HG03103 (cell line): ENCODE measurements at regions not wholly inside any gene's neighbourhood (a gene's known extent, or its start where the extent isn't known, plus 50 kb on each side); places are given as distances from the start of the nearest gene placed in this dataset.
A peak's percentile ranks its signal among the peaks of the same experiment; 100 is the strongest.

ENCODE experiments used
- ATAC-seq: cut with Tn5 transposase; IDR thresholded peaks from one replicate; pipeline ENCODE4 v1.9.1; 2021; ENCODE audit warnings: low read depth; ENCODE audit not compliant: unreplicated experiment

- no peak for ATAC-seq
Measured at GRCh38 chr1:87937831-87938395, 609.2 kb downstream of the LMO4 start.

GRCh38 chr1:87938631-87939030, 610.0 kb downstream of the LMO4 start:
- ATAC-seq, result no peak

GRCh38 chr1:87939444-87939843, 610.8 kb downstream of the LMO4 start:
- ATAC-seq, result no peak

GRCh38 chr1:87940421-87940820, 611.7 kb downstream of the LMO4 start:
- no peak for ATAC-seq

- ATAC-seq, result no peak
Measured at GRCh38 chr1:87941337-87941946, 612.8 kb downstream of the LMO4 start.

GRCh38 chr1:87942165-87942564, 613.5 kb downstream of the LMO4 start:
- ATAC-seq, result no peak

GRCh38 chr1:87949711-87950110, 621.0 kb downstream of the LMO4 start:
- no peak for ATAC-seq

GRCh38 chr1:87950369-87950768, 621.7 kb downstream of the LMO4 start:
- no peak for ATAC-seq

GRCh38 chr1:87951409-87951808, 622.7 kb downstream of the LMO4 start:
- ATAC-seq, result no peak

GRCh38 chr1:87951852-87952251, 623.2 kb downstream of the LMO4 start:
- ATAC-seq, result no peak

- no peak for ATAC-seq
Measured at GRCh38 chr1:87953121-87953520, 624.4 kb downstream of the LMO4 start.

GRCh38 chr1:87953732-87954344, 625.2 kb downstream of the LMO4 start:
- peak; percentile 72 for ATAC-seq

GRCh38 chr1:87955038-87955437, 626.4 kb downstream of the LMO4 start:
- no peak for ATAC-seq

GRCh38 chr1:87956072-87956471, 627.4 kb downstream of the LMO4 start:
- ATAC-seq, result no peak

GRCh38 chr1:87956750-87957149, 628.1 kb downstream of the LMO4 start:
- ATAC-seq, result no peak

- no peak for ATAC-seq
Measured at GRCh38 chr1:87957331-87957730, 628.7 kb downstream of the LMO4 start.

GRCh38 chr1:87958201-87958600, 629.5 kb downstream of the LMO4 start:
- ATAC-seq, result no peak

GRCh38 chr1:87958716-87959115, 630.0 kb downstream of the LMO4 start:
- ATAC-seq, result no peak

GRCh38 chr1:87959236-87959635, 630.6 kb downstream of the LMO4 start:
- no peak for ATAC-seq

- no peak for ATAC-seq
Measured at GRCh38 chr1:87961992-87962391, 633.3 kb downstream of the LMO4 start.

- no peak for ATAC-seq
Measured at GRCh38 chr1:87963556-87963955, 634.9 kb downstream of the LMO4 start.

GRCh38 chr1:87965193-87965592, 636.5 kb downstream of the LMO4 start:
- no peak for ATAC-seq
